ENCODE measurements at regions not wholly inside any gene's neighbourhood (a gene's known extent, or its start where the extent isn't known, plus 50 kb on each side); places are given as distances from the start of the nearest gene placed in this dataset.

DNA sequence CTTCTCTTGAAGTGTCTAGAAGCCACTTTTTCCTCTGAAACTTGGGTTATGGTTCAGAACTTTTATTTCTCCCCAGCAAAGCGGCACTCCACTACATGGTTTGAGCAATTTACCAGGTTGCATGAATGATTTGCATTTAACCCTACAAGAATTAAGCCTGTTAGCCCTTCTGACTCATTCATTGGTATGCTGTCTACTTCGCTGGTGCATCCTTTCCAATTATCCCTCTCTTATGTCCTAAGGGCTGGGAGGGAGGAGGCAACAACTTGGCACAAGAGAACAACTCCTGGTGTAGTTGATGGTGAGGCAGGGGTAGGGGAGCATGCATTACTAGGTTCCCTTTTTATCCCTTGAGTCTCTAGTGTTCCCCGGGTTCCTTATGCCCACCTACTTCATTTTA, 293.4 kb upstream of the MEX3C start (continued):
- no peak for TF ChIP-seq GATA4 (IDR thresholded peaks at IDR 0.05; ENCODE audit: borderline replicate concordance, low read depth)

DNA sequence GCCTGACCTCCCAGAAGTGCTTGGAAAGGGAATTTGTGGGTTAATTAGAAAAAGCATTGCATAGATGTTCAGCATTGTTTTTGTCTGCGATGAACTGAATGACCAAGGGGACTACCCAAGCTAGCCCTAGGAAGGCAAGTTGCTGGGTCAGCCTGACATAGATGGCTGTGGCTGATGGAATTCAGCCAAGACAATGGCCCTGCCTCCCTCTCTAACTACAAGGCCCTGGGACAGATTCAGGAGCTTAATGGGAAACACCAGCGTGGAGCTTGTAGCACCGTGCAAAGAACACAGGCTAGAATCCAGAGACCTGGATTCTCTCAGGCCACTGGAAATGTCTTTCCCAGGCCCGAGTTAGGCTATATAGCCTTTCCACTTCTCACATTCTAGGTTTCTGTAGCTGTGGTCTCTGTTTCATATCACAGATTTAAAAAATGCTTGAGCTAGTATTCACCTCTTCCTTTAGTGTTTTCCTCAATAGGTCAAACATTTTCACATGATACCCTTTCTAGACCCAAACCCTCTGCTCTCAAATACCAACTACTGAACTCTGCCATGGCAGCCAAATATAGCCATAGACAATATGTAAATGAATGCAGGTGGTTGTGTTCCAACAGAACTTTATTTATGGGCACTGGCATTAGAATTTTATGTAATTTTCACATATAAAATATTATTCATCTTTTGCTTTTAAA, 294.3 kb upstream of the MEX3C start:
- no TSS peak for BruUV-seq (replicated peaks)

GRCh38 chr18:51498085-51498855, 300.8 kb upstream of the MEX3C start:
- Histone ChIP-seq H3K4me2 (ENCODE audit: low read depth, low read length) (no peak overlapping the region), H3K9ac (ENCODE audit: insufficient read depth, low read depth, low read length) (no peak overlapping the region), H3K4me1 (ENCODE audit: insufficient read depth, low read length) (no peaks in the 10 kb centered on the region), H3K27ac (ENCODE audit: extremely low read length, insufficient read depth, low read length) (no peak overlapping the region), H3K36me3 (replicated peaks in 1 of 2; ENCODE audit: control insufficient read depth in 1 of 2, insufficient read depth in 2 of 2, low read length in 2 of 2) (no peaks in the 10 kb centered on the region), H3K79me2 (ENCODE audit: insufficient read depth, low read length) (no peaks in the 10 kb centered on the region), H4K20me1 (ENCODE audit: insufficient read depth, low read length) (no peaks in the 10 kb centered on the region), H3K9me3 (ENCODE audit: low read length) (no peaks in the 10 kb centered on the region), H3K4me3 (replicated peaks in 1 of 3; ENCODE audit: insufficient read depth in 1 of 3, low read depth in 2 of 3, low read length in 3 of 3) (no peak overlapping the region), H2AFZ (ENCODE audit: low read length) (no peak overlapping the region), H3K27me3 (ENCODE audit: control insufficient read depth in 1 of 2, insufficient read depth in 2 of 2, low read length in 2 of 2) (no peaks in the 10 kb centered on the region)
- ChIA-PET CTCF (ENCODE audit: low intra/inter-chr PET ratio, low total read pairs) (no interaction called here), POLR2A (no interaction called here)
- BruUV-seq (replicated peaks) = no TSS peak
- no peak for ATAC-seq
- 5% methylated on average over 4 of the region's 4 CpGs for WGBS (ENCODE audit: low lambda C conversion rate)
- in situ Hi-C loops (cut with HindIII; ENCODE audit: extremely low pct_ligation_motif_present, low pct_unique_long_range_greater_than_20kb) (no loop called here), intact Hi-C loops (cut with micrococcal nuclease; ENCODE audit: unreplicated experiment) (no loop called here)
- DNase-seq (ENCODE audit: low spot score) = no peak
- FAIRE-seq = no peak
- TF ChIP-seq DMTF1 (CRISPR knock-in tag; IDR thresholded peaks at IDR 0.05) (no peak), ZNF570 (CRISPR knock-in tag; IDR thresholded peaks at IDR 0.05; ENCODE audit: borderline replicate concordance) (no peak), ZNF724P (CRISPR knock-in tag; IDR thresholded peaks at IDR 0.05; ENCODE audit: borderline replicate concordance) (no peak), ZFP1 (CRISPR knock-in tag; IDR thresholded peaks at IDR 0.05) (no peak), ZNF850 (CRISPR knock-in tag; conservative IDR thresholded peaks at IDR 0.05) (no peak)

More for the DNA sequence above, 294.3 kb upstream of the MEX3C start:
- no peaks in the 10 kb centered on the region for H3K9me3 ChIP-seq (ENCODE audit: low read length)
- intact Hi-C loops (cut with micrococcal nuclease; ENCODE audit: unreplicated experiment) = no loop called here
- ATAC-seq (no peak), FAIRE-seq (no peak), DNase-seq (ENCODE audit: low spot score) (no peak)
- H2AFZ ChIP-seq (ENCODE audit: low read length) = no peak overlapping the region
- no peak overlapping the region for H3K4me2 ChIP-seq (ENCODE audit: low read depth, low read length)
- no peak overlapping the region for H3K4me3 ChIP-seq (replicated peaks in 1 of 3; ENCODE audit: insufficient read depth in 1 of 3, low read depth in 2 of 3, low read length in 3 of 3)
- no peaks in the 10 kb centered on the region; a peak in 1 of 5 replicates for H3K27me3 ChIP-seq (ENCODE audit: control insufficient read depth in 1 of 2, insufficient read depth in 2 of 2, low read length in 2 of 2)
- no peak overlapping the region for H3K27ac ChIP-seq (ENCODE audit: extremely low read length, insufficient read depth, low read length)
- 19% methylated on average over 4 of the region's 4 CpGs for WGBS (ENCODE audit: low lambda C conversion rate)
- H3K36me3 ChIP-seq (replicated peaks in 1 of 2; ENCODE audit: control insufficient read depth in 1 of 2, insufficient read depth in 2 of 2, low read length in 2 of 2) = no peaks in the 10 kb centered on the region
- H4K20me1 ChIP-seq (ENCODE audit: insufficient read depth, low read length) = no peaks in the 10 kb centered on the region
- H3K79me2 ChIP-seq (ENCODE audit: insufficient read depth, low read length) = no peaks in the 10 kb centered on the region
- no peak overlapping the region for H3K9ac ChIP-seq (ENCODE audit: insufficient read depth, low read depth, low read length)
- in situ Hi-C loops (cut with HindIII; ENCODE audit: extremely low pct_ligation_motif_present, low pct_unique_long_range_greater_than_20kb) = no loop called here
- TF ChIP-seq MEIS2 (CRISPR knock-in tag; IDR thresholded peaks at IDR 0.05) = no peak
- H3K4me1 ChIP-seq (ENCODE audit: insufficient read depth, low read length) = no peaks in the 10 kb centered on the region
- POLR2A ChIA-PET = no interaction called here
- CTCF ChIA-PET (ENCODE audit: low intra/inter-chr PET ratio, low total read pairs) = no interaction called here

Data from HepG2 (cell line).